T-helper 1 cell (primary cell): ENCODE measurements at regions not wholly inside any gene's neighbourhood (a gene's known extent, or its start where the extent isn't known, plus 50 kb on each side); places are given as distances from the start of the nearest gene placed in this dataset.
A peak's percentile ranks its signal among the peaks of the same experiment; 100 is the strongest.
"Not testable (repeated sequence)": the region's sequence is repeated elsewhere in the genome, so short reads cannot be mapped to it uniquely, and the experiment has no call there.

ENCODE experiments used
- DNase-seq, 5 donors: peaks; one replicate each; pipeline ENCODE4 v3.0.0-alpha.2; 2012 to 2020

DNA sequence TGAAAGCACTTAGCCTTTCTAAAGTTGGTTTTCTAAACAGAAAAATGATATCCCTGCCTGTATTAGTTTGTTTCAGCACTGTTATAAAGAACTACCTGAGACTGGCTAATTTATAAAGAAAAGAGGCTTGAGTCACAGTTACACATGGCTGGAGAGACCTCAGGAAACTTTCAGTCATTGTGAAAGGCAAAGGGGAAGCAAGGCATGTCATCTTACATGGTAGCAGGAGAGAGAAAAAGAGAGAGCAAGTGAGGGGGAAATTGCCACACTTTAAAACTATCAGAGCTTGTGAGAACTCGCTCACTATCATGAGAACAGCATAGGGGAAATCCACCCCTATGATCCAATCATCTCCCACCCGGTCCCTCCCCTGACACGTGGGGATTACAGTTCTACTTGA is 64.9 kb downstream of the FAM170A start:
- no peak for DNase-seq

DNA sequence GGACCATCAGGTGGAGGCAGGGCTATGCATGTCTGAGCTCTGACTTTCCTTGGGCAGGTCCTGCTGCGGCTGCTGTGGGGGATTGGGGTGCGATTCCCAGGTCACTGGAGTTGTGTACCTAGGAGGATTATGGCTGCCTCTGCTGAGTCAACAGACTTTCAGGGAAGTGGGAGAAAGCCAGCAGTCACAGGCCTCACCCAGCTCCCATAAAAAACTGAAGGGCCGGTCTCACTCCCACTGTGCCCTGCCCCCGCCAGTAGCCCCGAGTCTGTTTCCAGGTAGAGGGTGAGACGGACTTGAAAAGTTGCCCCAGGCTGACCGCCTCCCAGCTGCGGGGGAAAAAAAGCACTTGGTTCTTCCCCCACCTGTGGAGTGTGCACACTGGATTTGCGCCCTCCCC is 76.7 kb downstream of the FAM170A start:
- no peak for DNase-seq

DNA sequence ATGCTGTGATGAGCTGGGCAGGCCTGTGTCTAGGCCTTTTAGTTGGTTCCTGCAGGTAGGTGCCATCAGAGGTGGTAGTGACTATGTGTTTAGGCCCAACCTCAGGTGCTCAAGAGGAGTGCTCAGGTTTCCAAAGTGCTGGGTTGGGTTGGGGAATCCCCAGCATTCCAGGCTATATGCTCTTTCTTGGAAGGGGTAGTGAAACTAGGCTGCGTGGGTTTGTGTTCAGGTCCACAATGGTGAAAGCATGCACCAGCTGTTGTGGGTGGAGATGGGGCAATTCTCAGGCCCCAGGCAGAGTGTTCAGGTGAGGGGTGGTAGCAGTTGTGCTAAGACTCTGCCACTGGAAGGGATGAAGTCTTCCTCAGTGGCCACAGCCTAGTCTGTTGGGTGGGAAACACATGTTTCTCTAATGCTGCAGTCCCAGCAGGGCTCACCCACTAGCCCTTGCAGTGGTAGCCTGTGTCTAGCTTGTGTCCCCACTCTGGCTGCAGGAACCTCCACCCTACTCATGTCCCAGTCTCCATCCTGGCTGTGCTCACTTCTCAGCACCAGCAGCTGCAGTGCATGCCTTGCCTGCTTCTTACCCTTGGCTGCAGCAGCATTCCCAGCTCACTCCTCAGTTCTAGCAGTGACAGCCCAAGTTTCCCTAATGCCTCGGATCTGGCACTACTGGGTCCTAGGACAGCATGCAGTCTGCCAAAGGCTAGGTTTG is 78.9 kb downstream of the FAM170A start:
- no peak for DNase-seq

DNA sequence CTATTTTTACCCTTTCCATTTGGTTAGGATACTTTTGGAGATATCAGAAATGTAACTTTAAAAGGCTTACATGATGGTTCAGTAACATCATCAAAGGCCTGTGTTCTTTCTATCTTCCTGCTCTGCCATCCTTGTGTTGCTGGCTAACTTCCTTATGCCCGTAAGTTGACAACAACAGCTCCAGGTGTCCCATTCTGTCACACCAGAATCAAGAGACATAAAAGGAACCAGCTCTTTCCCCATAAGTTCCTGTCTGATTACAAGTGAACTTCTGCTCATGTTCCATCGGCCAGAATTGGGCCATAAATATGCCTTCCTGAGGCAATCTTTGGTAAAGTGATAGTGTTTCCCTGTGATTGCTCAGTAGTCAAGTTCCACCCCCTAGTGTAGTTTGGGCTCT is 92.4 kb downstream of the FAM170A start:
- DNase-seq = no peak

DNA sequence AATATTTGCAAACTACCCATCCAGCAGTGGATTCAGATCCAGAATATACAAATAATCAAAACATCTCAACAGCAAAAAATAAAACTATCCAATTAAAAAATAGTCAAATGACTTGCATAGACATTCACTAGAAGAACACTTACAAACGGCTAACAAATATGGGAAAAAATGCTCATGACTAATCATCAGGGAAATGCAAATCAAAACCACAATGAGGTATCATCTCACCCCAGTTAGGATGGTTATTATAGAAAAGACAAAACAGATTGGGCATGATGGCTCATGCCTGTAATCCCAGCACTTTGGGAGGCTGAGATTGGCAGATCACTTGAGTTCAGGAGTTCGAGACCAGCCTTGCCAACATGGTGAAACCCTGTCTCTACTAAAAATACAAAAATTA is 95.9 kb downstream of the FAM170A start:
- not testable (repeated sequence) for DNase-seq

DNA sequence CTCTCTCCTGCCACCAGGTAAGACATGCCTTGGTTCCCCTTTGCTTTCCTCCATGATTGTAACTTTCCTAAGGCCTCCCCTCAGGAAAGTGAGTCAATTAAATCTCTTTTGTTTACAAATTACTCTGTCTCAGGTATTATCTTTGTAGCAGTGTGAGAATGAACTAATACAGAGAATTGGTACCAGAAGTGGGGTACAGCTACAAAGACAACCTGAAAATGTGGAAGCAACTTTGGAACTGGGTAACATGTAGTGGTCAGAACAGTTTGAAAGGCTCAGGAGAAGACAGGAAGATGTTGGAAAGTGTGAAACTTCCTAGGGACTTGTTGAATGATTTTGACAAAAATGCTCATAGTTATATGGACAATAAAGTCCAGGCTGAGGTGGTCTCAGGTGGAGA is 97.2 kb downstream of the FAM170A start:
- DNase-seq = no peak

DNA sequence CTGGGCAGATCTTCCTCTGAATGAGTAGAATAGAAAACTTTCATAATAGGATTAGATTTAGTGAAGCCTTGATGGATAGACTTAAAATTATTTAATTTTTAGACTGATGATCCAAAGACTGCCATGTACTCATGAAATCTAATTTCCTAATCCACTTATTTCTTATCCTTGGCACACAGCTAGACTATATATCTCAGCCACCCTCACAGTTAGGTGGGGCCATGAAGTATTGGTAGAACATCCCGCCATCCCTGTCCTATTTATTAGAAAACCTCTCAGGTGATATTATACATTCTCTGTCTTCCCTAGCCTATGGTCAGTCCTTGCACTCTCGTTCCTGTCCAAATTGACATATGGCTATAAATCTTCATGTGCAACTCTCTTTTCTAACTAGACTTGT is 110.9 kb downstream of the FAM170A start:
- no peak for DNase-seq

DNA sequence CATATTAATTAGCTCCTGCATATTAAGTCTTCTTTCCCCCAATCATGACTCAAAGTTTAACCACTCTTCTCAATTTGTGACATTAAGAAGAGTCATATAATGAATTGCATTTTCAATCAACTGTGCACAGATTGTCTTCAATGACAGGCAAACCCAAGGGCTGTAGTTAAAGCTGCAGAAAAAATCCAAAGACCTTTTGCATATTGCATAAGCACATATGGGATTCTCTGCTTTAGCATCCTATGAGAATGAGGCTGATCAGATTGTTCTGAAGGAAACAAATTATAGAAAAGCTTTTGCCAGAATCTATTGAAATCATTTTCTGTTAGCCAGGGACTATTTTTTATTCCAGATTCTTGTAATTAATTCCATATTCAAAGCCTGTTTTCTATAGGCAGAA is 112.3 kb downstream of the FAM170A start:
- DNase-seq = no peak

DNA sequence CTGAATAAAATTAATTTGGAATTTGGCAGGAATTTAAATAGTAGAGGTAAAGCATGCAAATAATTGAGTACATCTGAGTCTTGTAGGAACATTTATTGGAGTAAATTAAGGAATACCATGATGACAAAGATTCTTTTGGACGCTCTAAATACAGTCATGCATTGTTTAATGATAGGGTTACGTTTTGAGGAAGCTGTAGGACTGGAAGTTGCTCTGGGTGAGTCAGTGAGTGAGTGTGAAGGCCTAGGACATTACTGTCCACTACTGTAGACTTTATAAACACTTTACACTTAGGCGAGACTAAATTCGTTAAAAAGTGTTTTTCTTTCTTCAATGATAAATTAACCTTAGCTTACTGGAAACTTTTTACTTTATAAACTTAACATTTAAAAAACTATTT is 113.0 kb downstream of the FAM170A start:
- DNase-seq = no peak

DNA sequence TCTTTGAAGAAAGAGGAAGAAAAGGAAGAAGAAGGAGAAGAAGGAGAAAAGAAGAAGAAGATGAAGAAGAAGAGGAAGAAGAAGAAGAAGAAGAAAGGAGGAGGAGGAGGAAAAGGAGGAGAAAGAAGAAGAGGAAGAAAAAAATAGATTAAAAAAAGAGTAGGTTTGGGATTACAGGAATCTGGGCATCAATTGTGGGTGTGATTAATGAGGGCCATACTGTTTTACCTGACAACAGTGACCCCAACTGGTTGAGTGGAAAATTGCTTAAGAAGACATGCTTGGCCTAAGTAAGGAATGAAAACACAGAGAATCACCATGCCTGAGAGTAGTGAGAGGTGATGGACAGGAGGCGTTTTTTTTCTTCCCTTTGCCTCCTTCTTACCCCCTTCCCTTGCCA is 114.6 kb downstream of the FAM170A start:
- peak in 1 of 5 donors; percentile 8 for DNase-seq

DNA sequence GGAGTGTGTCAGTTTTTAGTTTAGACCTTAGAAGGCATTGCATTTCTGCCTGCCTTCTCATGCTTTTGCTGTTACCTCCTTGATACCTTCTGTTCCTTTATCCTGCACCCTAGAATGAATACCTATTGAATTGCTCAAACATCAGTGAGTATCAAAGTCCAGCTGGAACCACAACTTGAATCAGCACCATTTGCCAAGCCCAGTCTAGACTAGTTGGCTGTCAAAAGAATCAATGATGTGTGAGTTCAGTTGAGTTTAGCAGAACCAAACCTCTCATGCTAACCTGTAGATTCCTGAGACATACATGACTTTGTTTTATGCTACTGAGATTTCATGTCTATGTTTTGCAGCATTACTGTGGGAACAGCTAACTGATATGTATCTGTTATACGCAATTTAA is 116.6 kb downstream of the FAM170A start:
- no peak for DNase-seq

DNA sequence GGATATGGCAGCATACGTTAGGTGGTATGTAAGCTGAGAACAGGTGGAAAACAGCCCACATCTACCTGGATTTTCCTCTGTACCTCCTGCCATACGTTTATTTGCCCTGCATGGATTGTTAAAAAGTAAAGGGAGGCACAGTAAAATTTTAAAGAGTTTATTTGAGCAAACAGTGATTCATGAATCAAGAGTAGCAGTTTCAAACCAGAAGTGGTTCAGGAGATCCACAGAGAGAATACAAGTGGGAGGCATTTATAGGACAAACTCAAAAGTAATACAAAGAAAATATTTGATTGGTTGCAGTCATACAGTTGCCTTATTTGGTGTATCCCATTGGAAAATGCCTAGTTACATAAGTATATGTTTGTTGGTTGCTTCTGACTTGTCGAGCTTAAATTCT is 117.6 kb downstream of the FAM170A start:
- DNase-seq = no peak

DNA sequence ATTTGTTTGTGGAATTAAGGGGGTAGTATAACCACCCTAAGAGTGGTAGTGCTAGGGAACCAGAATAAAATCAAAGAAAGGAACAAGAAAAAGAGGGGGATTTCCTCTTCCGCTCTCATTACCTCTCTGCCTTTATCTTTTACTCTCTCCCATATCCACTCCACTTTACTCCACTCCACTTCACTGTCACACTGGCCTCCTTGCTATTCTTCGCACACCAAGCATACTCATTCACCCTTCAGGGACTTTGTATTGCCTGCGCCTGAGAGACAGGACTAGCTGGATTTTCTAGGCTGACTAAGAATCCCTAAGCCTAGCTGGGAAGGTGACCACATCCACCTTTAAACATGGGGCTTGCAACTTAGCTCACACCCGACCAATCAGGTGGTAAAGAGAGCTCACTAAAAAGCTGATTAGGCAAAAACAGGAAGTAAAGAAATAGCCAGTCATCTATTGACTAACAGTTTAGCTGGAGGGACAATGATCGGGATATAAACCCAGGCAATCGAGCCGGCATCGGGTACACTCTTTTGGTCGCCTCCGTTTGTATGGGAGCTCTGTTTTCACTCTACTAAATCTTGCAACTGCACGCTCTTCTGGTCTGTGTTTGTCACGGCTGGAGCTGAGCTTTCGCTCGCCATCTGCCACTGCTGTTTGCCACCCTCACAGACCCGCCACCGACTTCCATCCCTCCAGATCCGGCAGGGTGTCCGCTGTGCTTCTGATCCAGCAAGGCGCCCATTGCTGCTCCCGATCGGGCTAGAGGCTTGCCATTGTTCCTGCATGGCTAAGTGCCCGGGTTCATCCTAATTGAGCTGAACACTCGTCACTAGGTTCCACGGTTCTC is 121.8 kb downstream of the FAM170A start:
- DNase-seq = no peak

DNA sequence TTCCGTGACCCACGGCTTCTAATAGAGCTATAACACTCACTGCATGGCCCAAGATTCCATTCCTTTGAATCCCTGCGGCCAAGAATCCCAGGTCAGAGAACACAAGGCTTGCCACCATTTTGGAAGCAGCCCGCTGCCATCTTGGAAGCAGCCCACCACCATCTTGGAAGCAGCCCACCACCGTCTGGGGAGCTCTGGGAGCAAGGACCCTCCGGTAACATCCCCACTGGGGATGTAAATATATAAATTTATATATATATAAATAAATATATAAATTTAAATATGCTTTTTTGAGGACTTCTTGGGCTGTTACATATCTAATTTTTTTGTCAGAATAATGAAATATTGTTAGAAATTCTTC is 122.4 kb downstream of the FAM170A start:
- no peak for DNase-seq

DNA sequence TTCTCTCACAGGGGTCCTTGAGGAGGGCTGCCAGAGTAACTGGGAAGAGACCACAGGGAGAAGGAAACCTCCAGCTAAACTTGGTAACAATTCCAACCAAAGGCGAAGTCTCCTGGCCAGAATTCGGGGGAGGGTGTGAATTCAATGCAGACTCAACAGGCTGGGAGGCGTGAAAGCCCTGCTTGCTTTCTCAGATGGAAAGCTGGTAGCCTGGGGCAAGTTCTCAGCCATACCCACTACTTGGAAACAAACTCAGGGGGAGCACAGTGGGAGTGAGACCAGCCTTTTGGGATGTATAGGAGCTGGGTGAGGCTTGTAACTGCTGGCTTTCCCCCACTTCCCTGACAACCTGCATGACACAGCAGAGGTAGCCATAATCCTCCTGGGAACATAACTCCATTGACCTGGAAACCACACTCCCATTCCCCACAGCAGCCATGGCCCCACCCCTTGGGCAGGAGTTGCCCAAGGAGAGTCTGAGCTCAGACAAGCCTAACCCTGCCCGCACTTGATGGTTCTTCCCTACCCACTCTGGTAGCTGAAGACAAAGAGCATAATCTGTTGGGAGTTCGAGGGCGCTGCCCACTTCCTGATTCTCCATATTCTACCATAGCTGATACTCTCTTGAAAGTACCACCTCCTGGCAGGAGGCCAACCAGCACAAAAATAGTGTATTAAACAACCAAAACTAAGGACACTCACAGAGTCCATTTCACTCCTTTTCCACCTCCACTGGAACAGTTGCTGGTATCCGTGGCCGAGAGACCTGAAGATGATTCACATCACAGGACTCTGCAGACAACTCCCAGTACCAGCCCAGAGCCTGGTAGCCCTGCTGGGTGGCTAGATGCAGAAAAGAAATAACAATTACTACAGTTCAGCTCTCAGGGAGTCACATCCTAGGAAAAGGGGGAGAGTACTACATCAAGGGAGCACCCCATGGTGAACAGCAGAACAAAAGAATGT is 123.8 kb downstream of the FAM170A start:
- no peak for DNase-seq

DNA sequence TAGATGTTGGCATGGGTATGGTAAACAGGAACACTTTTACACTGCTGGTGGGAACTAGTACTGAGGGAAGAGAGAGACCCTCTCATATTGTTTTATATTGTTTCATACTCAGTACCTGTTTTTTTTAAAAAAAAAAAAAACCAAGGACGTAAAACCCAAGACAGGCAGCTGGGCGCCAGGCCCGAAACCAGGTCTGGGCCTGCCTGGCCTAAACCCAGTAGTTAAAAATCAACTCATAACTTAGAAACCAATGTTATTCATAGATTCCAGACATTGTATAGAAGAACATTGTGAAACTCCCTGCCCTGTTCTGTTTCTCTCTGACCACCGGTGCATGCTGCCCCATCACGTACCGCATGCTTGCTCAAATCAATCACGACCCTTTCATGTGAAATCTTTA is 125.5 kb downstream of the FAM170A start:
- not testable (repeated sequence) for DNase-seq

DNA sequence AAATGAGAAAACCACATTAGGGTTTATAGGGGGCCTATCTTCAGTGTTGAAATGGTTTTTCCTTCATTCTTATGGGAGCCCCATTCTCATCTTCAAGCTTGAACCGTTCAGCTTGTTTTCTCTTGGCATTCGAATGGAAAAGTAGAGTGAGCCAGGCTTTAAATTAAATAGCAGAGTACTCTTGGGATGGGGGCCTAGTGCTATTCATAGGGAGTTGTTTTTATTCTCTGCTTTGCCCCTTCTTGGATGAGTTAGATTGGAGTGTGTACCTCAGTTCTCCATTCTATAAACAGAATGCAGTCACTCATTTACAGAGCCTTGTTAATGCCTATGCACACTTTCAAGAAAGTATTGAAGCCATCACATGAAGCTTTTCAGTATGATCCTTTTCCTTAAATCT is 127.9 kb downstream of the FAM170A start:
- DNase-seq = no peak

DNA sequence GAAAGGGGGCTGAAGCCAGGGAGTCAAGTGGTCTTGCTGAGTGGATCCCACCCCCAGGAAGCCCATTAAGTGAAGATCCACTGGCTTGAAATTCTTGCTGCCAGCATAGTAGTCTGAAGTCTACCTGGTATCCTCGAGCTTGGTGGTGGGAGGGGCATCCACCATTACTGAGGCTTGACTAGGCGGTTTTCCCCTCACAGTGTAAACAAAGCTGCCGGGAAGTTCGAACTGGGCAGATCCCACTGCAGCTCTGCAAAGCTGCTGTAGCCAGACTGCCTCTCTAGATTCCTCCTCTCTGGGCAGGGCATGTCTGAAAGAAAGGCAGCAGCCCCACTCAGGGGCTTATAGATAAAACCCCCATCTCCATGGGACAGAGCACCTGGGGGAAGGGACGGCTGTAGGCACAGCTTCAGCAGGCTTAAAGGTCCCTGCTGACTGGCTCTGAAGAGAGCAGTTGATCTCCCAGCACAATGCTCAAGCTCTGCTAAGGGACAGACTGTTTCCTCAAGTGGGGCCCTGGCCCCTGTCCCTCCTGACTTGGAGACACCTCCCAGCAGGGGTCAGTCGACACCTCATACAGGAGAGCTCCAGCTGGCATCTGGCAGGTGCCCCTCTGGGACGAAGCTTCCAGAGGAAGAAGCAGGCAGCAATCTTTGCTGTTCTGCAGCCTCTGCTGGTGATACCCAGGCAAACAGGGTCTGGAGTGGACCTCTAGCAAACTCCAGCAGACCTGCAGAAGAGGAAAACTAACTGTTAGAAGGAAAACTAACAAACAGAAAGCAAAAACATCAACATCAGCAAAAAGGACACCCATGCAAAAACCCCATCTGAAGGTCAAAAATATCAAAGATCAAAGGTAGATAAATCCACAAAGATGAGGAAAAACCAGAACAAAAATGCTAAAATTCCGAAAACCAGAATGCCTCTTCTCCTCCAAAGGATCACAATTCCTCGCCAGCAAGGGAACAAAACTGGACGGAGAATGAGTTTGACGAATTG is 140.6 kb downstream of the FAM170A start:
- DNase-seq = not testable (repeated sequence)

DNA sequence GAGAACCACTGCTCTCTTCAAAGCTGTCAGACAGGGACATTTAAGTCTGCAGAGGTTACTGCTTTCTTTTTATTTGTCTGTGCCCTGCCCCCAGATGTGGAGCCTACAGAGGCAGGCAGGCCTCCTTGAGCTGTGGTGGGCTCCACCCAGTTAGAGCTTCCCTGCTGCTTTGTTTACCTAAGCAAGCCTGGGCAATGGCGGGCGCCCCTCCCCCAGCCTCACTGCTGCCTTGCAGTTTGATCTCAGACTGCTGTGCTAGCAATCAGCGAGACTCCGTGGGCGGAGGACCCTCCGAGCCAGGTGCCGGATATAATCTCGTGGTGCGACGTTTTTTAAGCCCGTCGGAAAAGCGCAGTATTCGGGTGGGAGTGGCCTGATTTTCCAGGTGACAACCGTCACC is 150.8 kb downstream of the FAM170A start:
- not testable (repeated sequence) for DNase-seq

DNA sequence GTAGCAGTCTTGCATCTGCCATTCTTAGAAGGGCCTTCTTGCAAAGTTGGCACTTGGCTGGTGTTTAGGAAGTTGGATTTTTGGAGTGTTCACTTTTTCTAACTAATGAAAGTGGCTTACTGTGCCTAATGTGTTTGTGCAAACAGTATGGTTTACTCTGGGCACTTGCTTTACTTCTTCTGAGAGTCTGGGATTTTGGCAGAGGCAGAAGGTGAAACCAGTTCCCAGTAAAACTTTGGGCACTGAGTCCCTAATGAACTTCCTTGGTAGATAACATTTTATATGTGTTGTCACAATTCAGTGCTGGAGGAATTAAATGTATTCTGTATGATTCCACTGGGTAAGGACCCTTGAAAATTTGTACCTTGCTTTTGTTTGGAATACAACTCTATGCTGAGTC is 155.7 kb downstream of the FAM170A start:
- no peak for DNase-seq

DNA sequence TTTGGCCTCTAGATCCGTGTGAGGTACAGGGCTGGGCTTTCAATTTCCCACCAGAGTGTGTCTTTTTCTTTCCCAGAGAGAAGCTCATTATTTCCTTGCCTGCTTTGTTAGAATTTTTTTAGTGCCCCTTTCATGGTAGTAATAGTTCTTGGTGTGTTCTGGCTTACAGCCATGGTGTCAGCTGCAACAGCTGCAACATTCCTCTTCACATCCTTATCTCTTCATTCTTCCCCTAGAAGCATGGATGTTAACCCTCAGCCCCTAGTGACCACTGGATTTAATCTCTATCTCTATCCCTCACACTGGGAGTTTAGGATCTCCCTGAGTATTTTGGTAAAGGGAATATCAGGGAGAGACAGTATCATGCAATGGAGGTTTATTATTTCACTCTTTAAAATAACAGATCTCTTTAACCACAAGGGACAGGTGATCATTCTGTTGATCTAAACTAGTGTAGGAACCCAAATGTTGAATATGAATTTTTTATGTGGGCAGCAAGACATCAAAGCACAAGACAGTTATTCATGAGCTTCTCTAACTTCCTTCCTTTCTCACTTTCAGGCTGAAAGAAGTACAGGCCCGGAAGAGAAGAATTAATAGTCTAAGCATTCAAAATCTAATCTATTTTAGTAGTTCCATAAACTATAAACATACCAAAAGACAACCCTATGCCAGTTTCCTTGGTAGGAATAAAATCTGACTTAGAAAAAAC is 160.2 kb downstream of the FAM170A start:
- DNase-seq = no peak
